8988T (cell line): ENCODE measurements at regions not wholly inside any gene's neighbourhood (a gene's known extent, or its start where the extent isn't known, plus 50 kb on each side); places are given as distances from the start of the nearest gene placed in this dataset.

ENCODE experiments used
- DNase-seq: peaks from one replicate; pipeline ENCODE4 v3.0.0; 2011

DNA sequence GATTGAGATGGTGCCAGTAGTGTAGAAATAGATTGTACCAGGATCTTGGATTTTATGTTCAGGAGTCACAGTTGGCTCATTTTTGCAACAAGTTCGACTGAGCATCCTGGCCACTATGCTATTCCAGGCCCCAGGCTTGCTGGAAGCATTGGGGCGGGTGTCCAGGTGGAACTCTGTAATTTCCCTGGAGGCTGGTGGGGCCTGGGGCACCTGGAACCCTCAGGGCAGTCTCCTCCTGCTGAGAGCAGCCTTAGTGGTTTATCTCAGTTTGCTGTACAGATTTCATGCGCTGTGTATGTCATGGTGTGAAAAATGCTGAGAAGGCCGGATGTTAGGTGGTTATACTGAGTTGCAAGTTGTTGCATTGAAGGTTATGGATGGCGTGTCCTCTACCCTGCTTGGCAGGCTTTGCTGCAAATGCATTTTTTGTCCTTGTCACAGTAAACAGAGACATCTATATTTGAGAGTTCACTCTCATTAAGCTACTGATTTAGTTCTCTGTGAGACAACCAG, 135.1 kb upstream of the MYLIP start:
- DNase-seq, result no peak

- no peak for DNase-seq
Measured at GRCh38 chr6:15990179-15990578, 138.7 kb upstream of the MYLIP start.

- no peak for DNase-seq
Measured at GRCh38 chr6:15989397-15989796, 139.5 kb upstream of the MYLIP start.

GRCh38 chr6:15987569-15987968, 141.3 kb upstream of the MYLIP start:
- DNase-seq, result no peak

DNA sequence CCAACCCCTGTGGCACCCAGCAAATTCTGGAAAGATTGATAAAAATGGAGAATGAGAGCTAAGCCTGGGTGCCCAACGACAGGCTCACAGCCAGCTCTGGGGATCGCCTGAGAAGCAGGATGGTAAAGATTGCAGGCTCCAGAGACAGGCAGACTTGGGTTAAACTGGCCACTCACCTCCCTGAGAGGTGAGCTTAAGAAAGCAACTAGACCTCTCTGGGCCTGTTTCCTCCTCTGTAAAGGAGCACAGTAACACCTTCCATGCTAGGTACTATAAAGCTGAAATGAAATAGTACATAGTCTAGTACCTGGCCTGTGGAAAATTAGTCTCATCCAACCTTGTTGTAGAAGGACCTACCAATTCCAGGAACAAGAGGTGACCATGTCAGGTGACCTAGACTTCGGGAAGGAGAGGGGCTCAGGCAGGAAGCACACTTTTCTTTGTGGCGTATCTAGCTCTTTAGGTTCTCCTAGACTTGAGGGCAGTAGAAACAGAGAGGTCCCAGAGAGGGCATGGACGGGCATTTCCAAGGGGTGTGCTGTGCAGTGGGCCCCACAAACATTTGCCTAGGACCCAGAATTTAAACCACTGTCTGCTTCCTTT, 142.8 kb upstream of the MYLIP start:
- no peak for DNase-seq

- no peak for DNase-seq
Measured at GRCh38 chr6:15985379-15985959, 143.4 kb upstream of the MYLIP start.

- no peak for DNase-seq
Measured at GRCh38 chr6:15981956-15982355, 146.9 kb upstream of the MYLIP start.

DNA sequence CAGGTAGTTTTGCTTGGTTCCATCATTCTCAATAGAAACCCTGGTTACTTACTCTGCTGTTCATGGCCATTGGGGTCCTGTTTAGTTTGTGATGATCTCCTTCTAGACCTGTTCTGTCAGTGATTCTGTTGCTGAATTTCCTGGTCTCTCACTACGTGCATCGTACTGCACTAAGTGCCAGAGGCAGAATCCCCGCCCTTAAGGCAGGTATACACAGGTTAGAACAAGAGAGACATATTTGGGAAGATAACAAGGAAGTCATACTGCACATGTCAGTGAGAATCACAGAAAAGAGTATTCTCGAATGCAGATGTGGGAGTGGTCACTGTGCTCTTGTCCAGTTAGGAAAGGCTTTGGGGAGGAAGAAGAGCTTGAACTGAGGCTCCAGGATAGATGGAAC, 148.1 kb upstream of the MYLIP start:
- DNase-seq, result no peak

DNA sequence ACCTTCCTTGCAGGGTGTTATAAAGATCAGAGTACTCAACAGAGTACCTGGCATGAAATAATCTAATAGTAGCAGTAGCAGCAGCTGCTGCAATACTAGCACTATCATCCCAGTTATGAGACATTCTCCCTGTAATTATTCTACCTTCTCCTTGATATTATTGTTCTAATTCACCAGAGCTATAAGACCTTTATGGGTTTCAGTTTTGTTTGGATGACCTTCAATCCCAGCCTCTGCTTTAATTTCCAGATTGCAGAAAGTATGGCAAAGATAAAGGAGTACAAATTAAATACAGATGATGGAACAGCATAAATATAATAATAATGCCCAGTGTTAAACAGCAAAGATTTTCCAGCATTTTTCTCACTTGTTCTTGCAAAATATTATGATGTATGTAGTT, 150.5 kb upstream of the MYLIP start:
- no peak for DNase-seq

DNA sequence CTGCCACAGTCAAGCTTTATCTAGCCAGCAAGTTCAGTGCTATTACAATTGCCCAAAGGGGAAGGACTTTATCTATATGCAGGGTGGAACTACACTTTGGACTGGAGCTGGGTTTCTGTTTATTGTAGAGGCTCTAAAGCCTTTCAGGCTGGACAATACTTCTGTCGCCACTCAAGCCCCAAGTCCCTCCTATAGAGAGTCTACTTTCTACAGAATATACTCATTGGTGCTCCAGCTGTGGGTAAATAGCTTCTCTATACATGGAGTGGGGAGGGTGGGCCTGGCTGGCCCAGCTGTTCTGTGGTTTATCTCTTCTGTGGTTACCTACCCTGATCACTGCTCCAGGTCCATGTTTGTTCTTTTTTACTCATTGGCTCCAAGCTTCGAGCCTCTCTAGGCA, 151.8 kb upstream of the MYLIP start:
- no peak for DNase-seq

DNA sequence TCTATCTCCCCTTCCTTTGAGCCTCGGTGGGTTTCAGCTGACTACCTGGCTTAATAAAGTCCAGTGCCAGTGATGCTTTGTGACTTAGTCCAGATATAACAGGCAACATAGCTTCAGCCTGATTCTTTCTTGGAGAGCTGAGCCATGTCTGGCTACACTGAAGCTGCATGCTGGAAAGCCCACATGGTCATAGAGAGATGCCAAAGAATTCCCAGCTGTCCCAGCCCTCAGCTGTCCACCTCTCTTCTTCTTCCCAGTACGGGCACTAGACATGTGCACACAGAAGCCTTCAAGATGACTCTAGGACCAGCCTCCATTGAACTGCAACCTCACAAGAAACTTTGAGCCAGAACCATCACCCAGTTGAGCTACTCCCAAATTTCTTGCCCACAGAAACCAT, 154.1 kb upstream of the MYLIP start:
- DNase-seq, result no peak

DNA sequence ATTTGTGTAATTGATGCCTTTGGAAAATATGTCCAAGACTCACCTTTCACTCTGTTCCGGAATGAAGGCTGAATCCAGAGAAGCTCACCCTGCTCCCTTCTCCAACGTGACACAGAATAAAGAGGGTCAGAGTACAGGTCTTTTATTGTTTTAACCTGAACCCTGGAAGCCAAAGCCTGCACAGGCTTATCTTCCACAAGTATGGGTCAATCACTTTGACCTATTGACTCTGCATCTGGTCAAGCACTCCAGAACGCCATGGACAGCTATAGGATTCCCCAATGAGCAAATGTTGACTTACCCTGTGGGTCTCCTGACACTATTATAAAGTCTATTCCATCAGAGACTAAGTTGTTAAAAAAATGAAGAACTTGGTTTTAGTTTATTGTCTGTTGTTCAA, 158.4 kb upstream of the MYLIP start:
- DNase-seq, result no peak

DNA sequence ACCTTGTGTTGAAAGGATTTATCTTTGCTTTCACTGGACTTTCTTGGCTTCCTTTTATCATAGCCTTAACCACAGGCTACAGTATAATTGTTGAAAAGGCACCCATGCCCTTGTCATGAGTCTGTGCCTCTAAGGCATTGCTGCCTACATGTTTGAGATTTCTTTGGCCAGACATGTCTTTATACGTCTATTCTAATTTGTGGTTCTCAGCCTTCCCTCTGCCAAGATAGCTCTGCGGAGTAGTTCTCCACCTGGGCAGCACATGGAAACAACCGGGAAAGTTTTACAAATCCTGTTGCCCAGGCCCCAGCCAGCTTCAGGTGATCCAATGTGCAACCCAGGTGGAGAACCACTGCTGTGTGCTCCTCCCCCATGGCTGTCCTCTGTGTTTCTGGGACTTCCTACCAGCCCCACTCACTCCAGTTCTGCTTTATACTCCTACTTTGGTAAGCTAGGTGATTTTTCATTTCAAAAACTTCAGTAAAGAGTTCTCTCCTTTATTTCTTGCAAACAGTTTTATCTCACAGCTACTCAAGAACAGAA, 159.6 kb upstream of the MYLIP start:
- DNase-seq, result no peak

DNA sequence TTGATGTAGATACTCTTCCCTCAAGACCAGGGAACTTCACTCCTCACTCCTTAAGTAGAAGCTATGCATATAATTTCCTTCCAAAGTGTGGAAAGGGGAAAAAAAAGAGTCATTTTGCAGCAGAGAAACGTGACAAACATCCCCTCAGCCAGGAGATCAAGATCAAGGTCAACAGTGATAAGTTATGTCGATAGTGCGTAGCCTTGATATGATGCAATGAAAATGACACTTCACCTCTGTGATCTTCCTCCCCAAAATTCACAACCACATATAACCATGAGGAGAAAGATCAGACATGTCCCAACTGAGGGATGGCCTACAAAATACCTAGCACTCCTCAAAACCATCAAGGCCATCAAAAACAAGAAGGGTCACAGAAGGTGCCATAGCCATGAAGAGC, 160.4 kb upstream of the MYLIP start:
- no peak for DNase-seq

DNA sequence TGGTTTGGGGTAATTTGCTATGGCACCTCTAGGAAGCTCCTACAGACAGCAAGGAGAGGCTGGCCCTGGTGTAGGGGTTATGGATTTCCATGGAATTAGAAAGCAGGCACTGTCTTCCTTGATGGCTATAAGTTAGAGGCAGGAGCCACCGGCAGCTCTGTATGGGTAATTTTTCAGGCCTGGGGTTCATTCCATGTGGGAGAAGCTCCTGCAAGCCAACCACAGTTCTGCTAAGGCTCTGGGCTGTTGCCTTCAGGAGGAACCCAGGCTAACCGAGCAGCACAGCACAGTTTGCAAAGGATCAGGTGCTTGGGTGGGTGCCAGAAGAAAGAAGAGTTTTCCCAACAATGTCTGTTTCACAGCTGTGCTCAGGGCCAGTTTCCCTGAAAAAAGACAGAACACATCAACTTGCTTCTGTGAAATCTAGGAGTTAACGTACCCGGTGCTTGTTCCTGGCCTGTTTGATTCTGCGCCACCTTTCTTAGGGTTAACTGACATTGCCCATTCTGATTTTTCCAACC, 162.8 kb upstream of the MYLIP start:
- DNase-seq, result no peak

- no peak for DNase-seq
Measured at GRCh38 chr6:15962449-15962764, 166.5 kb upstream of the MYLIP start.

DNA sequence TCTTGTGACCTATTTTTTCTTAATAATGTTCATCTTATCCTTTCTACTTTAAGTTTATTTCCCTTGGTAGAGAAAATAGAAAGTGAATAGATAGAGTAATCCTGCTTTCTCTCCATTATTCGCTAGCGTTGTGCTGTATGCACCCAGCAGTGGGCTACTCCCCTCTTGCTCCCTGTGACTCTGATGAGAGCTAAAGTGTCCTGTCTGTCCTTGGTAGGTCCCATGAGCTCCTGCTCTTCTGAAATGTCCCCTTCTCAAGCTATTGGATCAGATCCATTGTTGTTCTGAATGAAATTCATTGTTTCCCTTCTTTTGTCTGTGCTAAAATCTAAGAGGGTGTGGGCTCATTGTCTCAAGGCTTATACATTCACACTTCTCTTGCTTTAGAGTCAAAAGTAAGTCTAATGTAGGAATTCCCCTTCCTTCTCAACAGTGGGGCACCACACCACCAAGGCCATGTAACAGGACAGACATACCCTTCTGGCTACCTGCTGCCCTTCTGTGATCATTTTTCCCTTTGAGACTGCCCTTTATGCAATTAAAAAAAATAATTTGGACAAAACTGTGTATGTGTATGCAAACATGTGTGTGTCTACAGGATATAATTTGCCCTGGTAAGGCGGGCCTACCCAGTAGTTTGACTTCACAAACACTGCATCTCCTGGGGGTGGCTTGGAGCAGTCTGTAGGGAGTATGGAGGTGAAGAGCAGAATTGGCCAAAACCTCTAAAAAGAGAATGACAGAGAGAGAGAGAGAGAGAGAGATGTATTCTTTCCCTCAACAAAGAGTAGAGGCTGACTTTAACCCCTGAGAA, 167.0 kb upstream of the MYLIP start:
- DNase-seq, result no peak

DNA sequence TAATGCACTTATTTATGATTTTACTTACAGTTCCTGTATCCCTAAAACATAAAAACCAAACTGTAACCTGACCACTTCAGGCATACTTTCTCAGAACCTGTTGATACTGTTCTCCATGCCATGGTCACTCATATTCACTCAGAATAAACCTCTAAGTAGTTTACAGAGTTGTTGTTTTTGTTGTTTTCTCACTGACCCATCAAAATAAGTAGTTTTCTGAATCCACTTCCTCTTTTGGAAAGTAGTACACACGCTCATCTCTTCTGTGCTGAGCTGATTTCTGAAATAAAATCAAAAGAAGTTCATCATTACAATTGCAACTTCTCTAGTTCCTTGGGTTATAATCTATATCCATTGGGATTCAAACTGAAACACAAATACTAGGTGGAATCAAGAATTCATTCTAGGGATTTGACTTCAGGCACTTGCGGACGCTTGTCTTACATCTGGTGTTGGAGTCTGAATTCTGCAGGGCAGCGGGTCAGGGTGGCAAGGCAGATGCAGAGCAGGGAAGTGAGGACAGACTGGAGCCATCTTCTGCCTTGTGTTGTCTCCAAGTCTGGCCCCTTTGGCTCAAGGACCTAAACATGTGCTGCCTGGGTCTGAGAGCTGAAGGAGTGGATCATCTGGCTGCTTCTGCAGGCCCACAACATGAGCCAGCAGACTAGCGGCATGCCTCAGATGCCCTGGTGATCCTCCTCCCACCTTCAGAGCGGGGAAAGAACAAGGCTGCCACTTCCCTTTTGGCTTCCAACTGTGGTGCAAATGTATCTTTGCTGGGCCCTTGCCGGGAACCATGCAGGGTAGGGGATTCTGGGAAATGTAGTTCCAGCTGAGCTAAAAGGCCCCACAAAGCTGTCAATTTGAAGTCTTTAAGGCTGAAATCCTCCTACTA, 167.9 kb upstream of the MYLIP start:
- DNase-seq, result no peak

DNA sequence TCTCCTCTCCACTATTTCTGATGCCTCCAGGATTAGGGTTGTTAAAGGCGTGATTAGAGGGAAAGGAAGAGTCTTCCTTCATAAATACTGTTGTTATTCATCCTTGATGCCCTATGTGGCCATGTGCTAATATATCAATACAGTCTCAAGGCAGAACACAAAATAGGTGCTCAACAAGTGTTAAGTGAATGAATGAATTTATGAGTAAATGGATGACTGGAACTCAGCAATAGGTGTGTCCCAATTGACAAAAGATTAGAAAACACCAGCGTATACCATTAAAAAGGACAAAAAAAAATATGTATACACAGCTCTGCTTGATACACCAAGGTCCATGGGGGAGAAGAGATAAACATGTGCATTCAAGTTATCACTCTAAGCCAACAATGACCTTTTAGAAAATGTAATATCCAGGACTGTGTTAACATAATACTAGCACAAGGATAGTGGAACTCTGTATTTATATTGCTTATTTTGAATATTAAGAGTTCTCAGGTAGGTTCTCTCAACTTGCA, 171.2 kb upstream of the MYLIP start:
- DNase-seq, result no peak

GRCh38 chr6:15956205-15957106, 172.4 kb upstream of the MYLIP start:
- no peak for DNase-seq

DNA sequence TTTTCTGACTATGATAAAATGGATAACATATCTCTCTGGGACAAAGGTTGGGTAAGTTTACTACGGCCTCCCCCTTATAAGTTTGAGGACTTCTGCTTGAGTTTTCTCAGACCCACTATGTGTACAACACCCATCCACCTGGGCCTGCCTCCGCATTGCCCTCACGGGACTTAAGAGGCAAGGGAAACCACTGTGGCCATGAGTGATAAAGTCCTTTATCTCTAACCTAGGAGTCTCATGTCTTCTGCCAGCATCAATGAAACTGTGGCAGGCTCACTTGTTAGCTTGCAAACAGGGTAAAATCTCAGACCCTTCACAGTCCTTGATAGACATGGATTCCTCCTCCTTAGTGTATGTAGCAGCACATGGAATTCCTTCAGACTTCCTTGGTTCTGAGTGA, 173.4 kb upstream of the MYLIP start:
- DNase-seq, result no peak
